Epithelial cell of esophagus (primary cell): ENCODE measurements at regions not wholly inside any gene's neighbourhood (a gene's known extent, or its start where the extent isn't known, plus 50 kb on each side); places are given as distances from the start of the nearest gene placed in this dataset.

Source experiments
- DNase-seq: peaks from one replicate; pipeline ENCODE4 v3.0.0; 2010; ENCODE audit warnings: low read depth
- H3K4me3 ChIP-seq: 2 replicates; pipeline ENCODE4 v1.5.1; 2011; ENCODE audit warnings: mild to moderate bottlenecking, low read length, control low read depth
- TF ChIP-seq, protein P1 (sequence below): IDR thresholded peaks from 2 replicates; pipeline ENCODE4 v1.5.1; 2011; ENCODE audit warnings: low read depth, mild to moderate bottlenecking, low read length, control low read depth, inconsistent platforms; ENCODE audit not compliant: insufficient read depth; ENCODE audit errors: missing control alignments

DNA sequence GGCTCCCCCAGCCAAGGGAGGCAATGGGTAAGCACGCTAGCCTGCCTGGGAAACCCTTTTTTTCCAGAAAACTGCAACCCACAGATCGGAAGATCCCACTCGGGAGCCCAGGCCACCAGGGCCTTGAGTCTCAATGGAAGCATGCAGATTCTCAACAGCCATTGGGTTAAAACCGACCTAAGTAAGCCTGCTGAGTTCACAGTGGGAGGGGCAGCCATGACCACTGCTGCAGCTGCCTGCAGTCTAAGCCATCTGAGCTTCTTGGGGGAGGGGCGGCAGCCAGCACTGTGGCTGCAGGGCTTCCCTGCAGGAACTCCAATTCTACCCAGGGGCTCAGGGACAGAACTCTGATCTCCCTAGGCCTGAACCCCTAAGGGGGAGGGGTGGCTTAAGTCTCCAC, 82.0 kb downstream of the DPPA2 start:
- H3K4me3 ChIP-seq = no peak overlapping the region
- no peak for DNase-seq
- TF ChIP-seq, protein P1, sequence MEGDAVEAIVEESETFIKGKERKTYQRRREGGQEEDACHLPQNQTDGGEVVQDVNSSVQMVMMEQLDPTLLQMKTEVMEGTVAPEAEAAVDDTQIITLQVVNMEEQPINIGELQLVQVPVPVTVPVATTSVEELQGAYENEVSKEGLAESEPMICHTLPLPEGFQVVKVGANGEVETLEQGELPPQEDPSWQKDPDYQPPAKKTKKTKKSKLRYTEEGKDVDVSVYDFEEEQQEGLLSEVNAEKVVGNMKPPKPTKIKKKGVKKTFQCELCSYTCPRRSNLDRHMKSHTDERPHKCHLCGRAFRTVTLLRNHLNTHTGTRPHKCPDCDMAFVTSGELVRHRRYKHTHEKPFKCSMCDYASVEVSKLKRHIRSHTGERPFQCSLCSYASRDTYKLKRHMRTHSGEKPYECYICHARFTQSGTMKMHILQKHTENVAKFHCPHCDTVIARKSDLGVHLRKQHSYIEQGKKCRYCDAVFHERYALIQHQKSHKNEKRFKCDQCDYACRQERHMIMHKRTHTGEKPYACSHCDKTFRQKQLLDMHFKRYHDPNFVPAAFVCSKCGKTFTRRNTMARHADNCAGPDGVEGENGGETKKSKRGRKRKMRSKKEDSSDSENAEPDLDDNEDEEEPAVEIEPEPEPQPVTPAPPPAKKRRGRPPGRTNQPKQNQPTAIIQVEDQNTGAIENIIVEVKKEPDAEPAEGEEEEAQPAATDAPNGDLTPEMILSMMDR = no peak

DNA sequence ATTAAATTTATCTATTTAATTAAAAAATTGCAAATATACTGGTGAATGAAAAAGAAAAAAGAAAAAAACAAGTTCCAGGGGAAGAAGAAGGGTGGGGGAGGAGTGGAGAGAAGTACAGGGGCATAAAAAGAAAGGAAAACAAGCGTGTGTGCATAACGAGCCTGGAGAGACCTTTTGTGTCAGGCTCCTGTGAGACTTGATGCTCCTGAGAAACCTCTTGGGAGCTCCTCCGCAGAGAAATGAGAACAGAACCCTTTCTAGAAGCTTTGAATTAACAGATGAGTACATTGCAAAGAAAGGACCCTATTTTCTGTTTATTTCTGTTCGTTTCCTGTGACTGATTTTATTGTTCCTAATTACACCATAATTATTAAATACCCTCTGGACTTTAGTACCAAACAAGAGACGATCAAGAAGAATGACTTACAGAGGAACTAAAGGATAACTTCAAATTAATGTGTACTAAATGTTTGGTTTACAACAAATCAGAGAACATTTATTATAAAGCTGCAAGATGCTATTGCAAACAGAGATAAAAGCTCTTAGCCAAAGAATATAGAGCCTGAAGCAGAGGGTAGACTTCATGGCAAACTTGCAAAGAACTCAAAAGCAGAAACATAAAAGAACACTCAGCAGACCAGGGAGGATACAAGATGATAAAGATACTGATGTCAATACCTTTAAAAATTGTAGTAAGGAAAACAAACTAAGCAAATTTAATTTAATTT, 74.7 kb downstream of the DPPA2 start:
- DNase-seq = no peak
- TF ChIP-seq, protein P1 = no peak
- H3K4me3 ChIP-seq = no peak overlapping the region

DNA sequence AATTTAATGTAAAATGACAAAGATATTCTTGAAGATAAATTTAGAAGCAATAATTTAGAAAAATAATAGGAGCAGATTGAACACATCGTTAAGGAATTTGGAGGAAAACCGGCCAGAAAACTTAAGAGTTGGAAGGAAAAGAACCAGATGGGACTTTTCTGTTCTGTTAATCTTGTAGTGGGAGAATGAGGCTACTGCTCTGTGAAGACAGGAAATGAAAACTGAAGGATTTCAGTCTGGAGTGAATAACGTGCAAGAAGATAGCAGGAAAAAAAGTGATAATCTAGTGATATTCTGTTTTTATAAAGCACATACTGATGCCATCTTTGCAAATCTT, 74.2 kb downstream of the DPPA2 start:
- H3K4me3 ChIP-seq = no peak overlapping the region
- TF ChIP-seq, protein P1 = no peak
- DNase-seq = no peak
